Thymus (tissue), 11 donors: ENCODE measurements at regions not wholly inside any gene's neighbourhood (a gene's known extent, or its start where the extent isn't known, plus 50 kb on each side); places are given as distances from the start of the nearest gene placed in this dataset.
"Not testable (repeated sequence)": the region's sequence is repeated elsewhere in the genome, so short reads cannot be mapped to it uniquely, and the experiment has no call there.

ENCODE experiments used
- DNase-seq, 9 donors: peaks; one replicate each; pipeline ENCODE4 v3.0.0-alpha.2; 2013; ENCODE audit warnings: low spot score in 9 of 9, low read depth in 6 of 9, missing footprints in 1 of 9
- H3K27ac ChIP-seq, 2 donors: one replicate each; pipeline ENCODE4 v1.5.1; 2013; ENCODE audit warnings: control low read depth in 1 of 2, low read depth in 1 of 2, low read length in 1 of 2, mild to moderate bottlenecking in 1 of 2, moderate library complexity in 1 of 2
- H3K27me3 ChIP-seq, 2 donors: one replicate each; pipeline ENCODE4 v1.5.1; 2013; ENCODE audit warnings: low read length in 1 of 2; ENCODE audit not compliant: control insufficient read depth in 2 of 2, insufficient read depth in 1 of 2
- H3K36me3 ChIP-seq, 2 donors: one replicate each; pipeline ENCODE4 v1.5.1; 2013; ENCODE audit warnings: low read length in 1 of 2, mild to moderate bottlenecking in 1 of 2, moderate library complexity in 1 of 2; ENCODE audit not compliant: control insufficient read depth in 2 of 2, insufficient read depth in 2 of 2
- H3K4me1 ChIP-seq, 2 donors: one replicate each; pipeline ENCODE4 v1.5.1; 2013; ENCODE audit warnings: low read length in 2 of 2; ENCODE audit not compliant: control insufficient read depth in 2 of 2, insufficient read depth in 2 of 2
- H3K4me3 ChIP-seq, 2 donors: one replicate each; pipeline ENCODE4 v1.5.1; 2013; ENCODE audit warnings: low read length in 2 of 2, control low read depth in 1 of 2, mild to moderate bottlenecking in 1 of 2
- H3K9me3 ChIP-seq, 2 donors: one replicate each; pipeline ENCODE4 v1.5.1; 2013; ENCODE audit warnings: low read length in 1 of 2, mild to moderate bottlenecking in 1 of 2; ENCODE audit not compliant: control insufficient read depth in 2 of 2, insufficient read depth in 1 of 2
- WGBS: extraction: QIAGEN DNeasy Blood & Tissue Kit; methylation state at CpG from one replicate; pipeline ENCODE4 v1.1.7; 2013; 5-methylcytosine and 5-hydroxymethylcytosine counted together
- donor health status: healthy.

GRCh38 chr2:183792165-183792924, 668.1 kb downstream of the NUP35 start:
- not testable (repeated sequence) for H3K27me3 ChIP-seq, H3K4me3 ChIP-seq, H3K27ac ChIP-seq, H3K4me1 ChIP-seq, DNase-seq, H3K36me3 ChIP-seq
- peaks cover 1 to 22% of the 10 kb centered on the region in 2 donors for H3K9me3 ChIP-seq
- WGBS, result 96% methylated on average over 26 of the region's 26 CpGs

GRCh38 chr2:183798535-183798934, 674.3 kb downstream of the NUP35 start:
- Histone ChIP-seq H3K4me3 (no peak overlapping the region), H3K4me1 (no peaks in the 10 kb centered on the region), H3K9me3 (peaks cover 0 to 1% of the 10 kb centered on the region in 2 donors), H3K27me3 (no peaks in the 10 kb centered on the region), H3K27ac (no peak overlapping the region), H3K36me3 (no peaks in the 10 kb centered on the region)
- 85% methylated on average over 4 of the region's 4 CpGs for WGBS
- DNase-seq, result no peak

- Histone ChIP-seq H3K36me3 (no peaks in the 10 kb centered on the region), H3K4me3 (no peak overlapping the region), H3K27ac (no peak overlapping the region), H3K9me3 (peaks cover 1 to 9% of the 10 kb centered on the region in 2 donors), H3K27me3 (no peaks in the 10 kb centered on the region), H3K4me1 (no peaks in the 10 kb centered on the region)
- 94% methylated on average over 3 of the region's 3 CpGs for WGBS
- no peak for DNase-seq
Observed at GRCh38 chr2:183799761-183800160, 675.5 kb downstream of the NUP35 start.

- peaks cover 1 to 9% of the 10 kb centered on the region in 2 donors for H3K9me3 ChIP-seq
- H3K27ac ChIP-seq, result no peak overlapping the region
- H3K36me3 ChIP-seq, result no peaks in the 10 kb centered on the region
- no peaks in the 10 kb centered on the region for H3K27me3 ChIP-seq
- DNase-seq, result no peak
- no peaks in the 10 kb centered on the region for H3K4me1 ChIP-seq
- H3K4me3 ChIP-seq, result no peak overlapping the region
Observed at GRCh38 chr2:183803596-183803995, 679.4 kb downstream of the NUP35 start.

GRCh38 chr2:183807870-183808269, 683.6 kb downstream of the NUP35 start:
- Histone ChIP-seq H3K27ac (no peak overlapping the region), H3K9me3 (peaks cover 1 to 12% of the 10 kb centered on the region in 2 donors), H3K27me3 (no peaks in the 10 kb centered on the region), H3K4me3 (no peak overlapping the region), H3K36me3 (no peaks in the 10 kb centered on the region), H3K4me1 (no peaks in the 10 kb centered on the region)
- no peak for DNase-seq
- 96% methylated on average over 3 of the region's 3 CpGs for WGBS

GRCh38 chr2:183809404-183809803, 685.2 kb downstream of the NUP35 start:
- Histone ChIP-seq H3K4me3 (no peak overlapping the region), H3K9me3 (peaks cover 0 to 3% of the 10 kb centered on the region in 2 donors), H3K4me1 (no peaks in the 10 kb centered on the region), H3K27ac (no peak overlapping the region), H3K27me3 (no peaks in the 10 kb centered on the region), H3K36me3 (no peaks in the 10 kb centered on the region)
- 96% methylated on average over 3 of the region's 3 CpGs for WGBS
- DNase-seq, result no peak

- H3K4me1 ChIP-seq, result no peaks in the 10 kb centered on the region
- H3K27me3 ChIP-seq, result no peaks in the 10 kb centered on the region
- H3K36me3 ChIP-seq, result no peaks in the 10 kb centered on the region
- no peak for DNase-seq
- WGBS, result 93% methylated on average over 1 of the region's 1 CpG
- H3K4me3 ChIP-seq, result no peak overlapping the region
- H3K27ac ChIP-seq, result no peak overlapping the region
- peaks cover 0 to 3% of the 10 kb centered on the region in 2 donors for H3K9me3 ChIP-seq
Observed at GRCh38 chr2:183811281-183811680, 687.0 kb downstream of the NUP35 start.

GRCh38 chr2:183812091-183812490, 687.8 kb downstream of the NUP35 start:
- no peaks in the 10 kb centered on the region for H3K36me3 ChIP-seq
- no peak overlapping the region for H3K27ac ChIP-seq
- DNase-seq, result no peak
- H3K4me1 ChIP-seq, result no peaks in the 10 kb centered on the region
- H3K27me3 ChIP-seq, result no peaks in the 10 kb centered on the region
- WGBS, result 88% methylated on average over 2 of the region's 2 CpGs
- no peak overlapping the region for H3K4me3 ChIP-seq
- H3K9me3 ChIP-seq, result peaks cover 0 to 3% of the 10 kb centered on the region in 2 donors

GRCh38 chr2:183825710-183826109, 701.5 kb downstream of the NUP35 start:
- H3K27me3 ChIP-seq, result no peaks in the 10 kb centered on the region
- H3K9me3 ChIP-seq, result peaks cover 0 to 10% of the 10 kb centered on the region in 2 donors

More at GRCh38 chr2:183825710-183826109, 701.5 kb downstream of the NUP35 start:
- Histone ChIP-seq H3K36me3 (no peaks in the 10 kb centered on the region), H3K4me1 (no peaks in the 10 kb centered on the region), H3K4me3 (no peak overlapping the region), H3K27ac (no peak overlapping the region)
- DNase-seq, result no peak
- 85% methylated on average over 3 of the region's 3 CpGs for WGBS
